ENCODE measurements at regions not wholly inside any gene's neighbourhood (a gene's known extent, or its start where the extent isn't known, plus 50 kb on each side); places are given as distances from the start of the nearest gene placed in this dataset.

DNA sequence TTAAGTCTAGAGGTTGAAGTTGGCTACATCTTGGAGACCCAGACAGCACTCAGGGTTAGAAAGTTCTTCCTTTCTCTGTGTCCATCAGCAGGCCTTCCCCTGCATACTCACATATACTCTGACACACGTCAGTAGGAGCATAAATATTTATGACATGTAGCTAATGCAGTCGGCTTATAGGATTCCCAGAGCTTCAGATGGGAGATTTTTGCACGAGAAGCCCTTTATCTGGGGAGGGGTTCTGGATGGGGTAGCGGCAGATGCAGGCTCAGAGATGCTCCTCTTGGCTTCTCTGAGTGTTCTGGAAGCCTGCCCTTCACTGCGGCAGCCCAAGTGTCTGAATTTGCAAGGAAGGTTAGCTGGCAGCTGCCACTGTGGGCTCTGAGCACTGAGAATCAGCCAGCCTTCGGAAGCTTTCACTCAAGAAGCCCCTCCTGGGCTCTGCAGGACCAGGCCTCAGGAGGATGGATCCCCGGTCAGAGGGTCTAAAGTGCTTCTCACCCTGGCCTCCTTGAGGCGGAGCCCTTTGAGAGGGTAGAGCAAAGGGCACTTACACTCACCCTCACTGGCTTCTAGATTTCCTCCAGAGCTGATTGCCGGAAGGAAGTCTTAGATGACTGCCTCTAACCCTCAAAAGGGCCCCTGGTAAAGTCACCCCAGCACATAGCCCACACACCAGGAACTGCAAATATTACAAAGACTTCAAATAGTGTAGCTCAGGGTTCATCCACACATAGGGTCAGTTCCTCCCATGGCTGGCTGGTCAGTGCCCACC is 68.1 kb upstream of the NFASC start:
- H3K36me3 ChIP-seq = no peaks in the 10 kb centered on the region
- no peak for TF ChIP-seq EP300 (IDR thresholded peaks at IDR 0.05)
- TF ChIP-seq, protein P1, sequence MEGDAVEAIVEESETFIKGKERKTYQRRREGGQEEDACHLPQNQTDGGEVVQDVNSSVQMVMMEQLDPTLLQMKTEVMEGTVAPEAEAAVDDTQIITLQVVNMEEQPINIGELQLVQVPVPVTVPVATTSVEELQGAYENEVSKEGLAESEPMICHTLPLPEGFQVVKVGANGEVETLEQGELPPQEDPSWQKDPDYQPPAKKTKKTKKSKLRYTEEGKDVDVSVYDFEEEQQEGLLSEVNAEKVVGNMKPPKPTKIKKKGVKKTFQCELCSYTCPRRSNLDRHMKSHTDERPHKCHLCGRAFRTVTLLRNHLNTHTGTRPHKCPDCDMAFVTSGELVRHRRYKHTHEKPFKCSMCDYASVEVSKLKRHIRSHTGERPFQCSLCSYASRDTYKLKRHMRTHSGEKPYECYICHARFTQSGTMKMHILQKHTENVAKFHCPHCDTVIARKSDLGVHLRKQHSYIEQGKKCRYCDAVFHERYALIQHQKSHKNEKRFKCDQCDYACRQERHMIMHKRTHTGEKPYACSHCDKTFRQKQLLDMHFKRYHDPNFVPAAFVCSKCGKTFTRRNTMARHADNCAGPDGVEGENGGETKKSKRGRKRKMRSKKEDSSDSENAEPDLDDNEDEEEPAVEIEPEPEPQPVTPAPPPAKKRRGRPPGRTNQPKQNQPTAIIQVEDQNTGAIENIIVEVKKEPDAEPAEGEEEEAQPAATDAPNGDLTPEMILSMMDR (IDR thresholded peaks at IDR 0.05) = no peak
- TF ChIP-seq POLR2A (IDR thresholded peaks at IDR 0.05) = no peak
- DNase-seq (ENCODE audit: low spot score in 2 of 2) = no peak
- no peak overlapping the region for H3K27ac ChIP-seq
- no peak overlapping the region for H3K4me3 ChIP-seq
- 71% methylated on average over 6 to 9 of the region's 9 CpGs for WGBS, 2 donors
- peaks cover 0 to 9% (median 0%) of the 10 kb centered on the region in 4 donors for H3K4me1 ChIP-seq
- H3K9me3 ChIP-seq = no peaks in the 10 kb centered on the region
- no peaks in the 10 kb centered on the region for H3K27me3 ChIP-seq

DNA sequence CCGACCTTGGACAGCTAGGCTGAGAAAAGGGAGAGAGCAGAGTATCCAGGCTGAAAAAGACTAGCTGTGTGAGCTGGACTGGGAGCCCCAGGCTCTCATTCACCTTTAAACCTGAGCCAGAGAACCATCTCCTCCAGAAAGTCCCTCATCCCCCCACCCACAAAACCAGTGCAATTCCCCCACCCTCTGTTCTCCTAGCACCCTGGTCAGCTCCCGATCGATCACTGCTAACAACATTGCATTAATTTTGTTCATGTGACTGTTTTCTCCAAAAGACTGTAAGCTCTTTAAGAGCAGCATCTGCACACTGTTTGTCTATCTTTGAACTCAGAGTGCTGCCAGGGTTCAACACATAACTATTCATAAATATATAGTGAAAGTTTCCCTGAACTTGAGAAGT is 67.1 kb upstream of the NFASC start:
- H3K27ac ChIP-seq = no peak overlapping the region
- TF ChIP-seq POLR2A (IDR thresholded peaks at IDR 0.05) (no peak), EP300 (IDR thresholded peaks at IDR 0.05) (no peak)
- TF ChIP-seq, protein P1 (IDR thresholded peaks at IDR 0.05) = no peak
- 61 to 81% methylated on average over 3 of the region's 3 CpGs for WGBS, 2 donors
- H3K36me3 ChIP-seq = no peaks in the 10 kb centered on the region
- DNase-seq (ENCODE audit: low spot score in 2 of 2) = no peak
- H3K4me3 ChIP-seq = no peak overlapping the region
- peaks cover 0 to 9% (median 0%) of the 10 kb centered on the region in 4 donors for H3K4me1 ChIP-seq
- no peaks in the 10 kb centered on the region for H3K9me3 ChIP-seq
- H3K27me3 ChIP-seq = no peaks in the 10 kb centered on the region

DNA sequence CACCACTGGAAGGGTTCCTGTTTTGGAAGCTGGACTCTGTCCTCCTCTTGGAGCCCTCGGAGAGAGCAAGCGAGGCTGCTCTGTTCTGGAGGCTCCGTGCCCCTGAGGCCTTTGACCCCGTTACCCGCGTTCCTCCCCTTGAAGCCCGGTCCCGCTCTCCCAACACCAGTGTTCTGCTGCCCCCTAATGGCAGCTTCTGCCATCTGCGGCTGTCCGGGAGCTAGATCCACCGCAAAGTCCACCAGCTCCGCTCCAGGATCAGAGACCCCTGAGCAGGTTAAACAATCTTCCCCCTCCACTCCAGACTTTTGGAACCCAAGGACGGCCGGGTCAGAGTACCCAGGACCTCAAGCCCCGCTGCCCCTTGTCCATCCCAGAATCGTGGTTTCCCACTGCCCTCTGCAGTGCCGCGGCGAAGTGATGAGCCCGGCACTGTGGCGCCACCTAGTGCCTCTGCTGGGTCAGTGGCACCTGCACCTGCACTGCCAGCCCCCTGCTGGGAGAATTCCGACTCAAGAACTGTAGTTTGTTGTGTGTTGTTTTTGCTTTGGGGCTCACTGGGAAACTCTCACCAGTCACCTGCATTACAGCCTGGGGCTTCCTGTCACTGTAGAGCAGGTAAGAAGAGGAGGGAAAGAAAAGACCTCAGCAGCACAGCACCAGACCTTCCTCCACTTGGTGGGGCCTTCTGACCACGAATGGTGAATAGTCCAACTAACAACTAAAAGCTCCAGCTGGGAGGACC is 63.5 kb upstream of the NFASC start:
- H3K27ac ChIP-seq = no peak overlapping the region
- DNase-seq (ENCODE audit: low spot score in 2 of 2) = peak; percentile 54 to 80
- H3K27me3 ChIP-seq = no peaks in the 10 kb centered on the region
- peaks cover 0 to 9% (median 0%) of the 10 kb centered on the region in 4 donors for H3K4me1 ChIP-seq
- H3K9me3 ChIP-seq = no peaks in the 10 kb centered on the region
- no peaks in the 10 kb centered on the region for H3K36me3 ChIP-seq
- H3K4me3 ChIP-seq = peak overlapping the region; percentile 17 to 48 (median 35)
- 2 to 8% methylated on average over 23 of the region's 23 CpGs for WGBS, 2 donors
- no peak for TF ChIP-seq POLR2A (IDR thresholded peaks at IDR 0.05)
- TF ChIP-seq, protein P1 (IDR thresholded peaks at IDR 0.05) = peak; percentile 83 to 98 (median 92)

DNA sequence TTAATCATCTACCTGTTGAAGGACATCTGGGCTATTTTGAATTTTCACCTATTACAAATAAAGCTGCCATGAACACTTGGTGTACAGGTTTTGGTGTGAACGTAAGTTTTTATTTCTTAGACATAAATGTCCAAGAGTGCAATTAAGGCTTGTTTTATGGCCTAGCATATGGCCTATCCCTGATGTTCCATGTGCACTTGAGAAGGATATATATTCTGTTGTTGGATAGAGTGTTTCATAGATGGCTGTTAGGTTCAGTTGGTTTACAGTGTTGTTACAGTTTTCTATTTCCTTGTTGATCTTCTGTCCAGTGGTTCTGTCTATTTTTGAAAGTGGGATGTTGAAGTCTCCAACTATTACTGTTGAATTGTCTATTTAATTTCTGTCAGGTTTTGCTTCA is 61.2 kb upstream of the NFASC start:
- Histone ChIP-seq H3K4me3 (no peak overlapping the region), H3K4me1 (peaks cover 0 to 9% (median 0%) of the 10 kb centered on the region in 4 donors), H3K27ac (no peak overlapping the region), H3K27me3 (no peaks in the 10 kb centered on the region), H3K9me3 (no peaks in the 10 kb centered on the region), H3K36me3 (no peaks in the 10 kb centered on the region)
- TF ChIP-seq EP300 (IDR thresholded peaks at IDR 0.05) = no peak
- TF ChIP-seq POLR2A (IDR thresholded peaks at IDR 0.05) = no peak
- TF ChIP-seq, protein P1 (IDR thresholded peaks at IDR 0.05) = no peak
- 83 to 92% methylated on average over 1 of the region's 1 CpG for WGBS, 2 donors
- DNase-seq (ENCODE audit: low spot score in 2 of 2) = no peak

DNA sequence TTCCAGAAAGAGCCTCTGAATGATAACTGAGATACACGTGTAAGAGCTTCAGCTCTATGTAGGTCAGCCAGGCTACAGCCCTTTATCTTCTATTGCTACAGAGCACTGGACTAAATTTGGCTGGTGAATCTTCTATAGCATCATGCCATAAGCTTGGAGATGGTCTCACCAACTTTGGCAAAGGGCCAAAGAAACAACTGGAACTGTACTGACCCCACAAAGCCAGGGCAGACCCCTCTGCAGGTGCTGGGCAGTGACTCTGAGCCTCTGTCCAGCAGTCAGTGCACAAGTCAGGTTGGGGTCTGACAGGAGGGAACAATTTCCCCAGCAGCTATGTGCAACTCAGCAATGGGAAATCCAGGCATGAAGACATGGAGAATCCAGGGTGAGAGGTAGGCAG is 57.8 kb upstream of the NFASC start:
- Histone ChIP-seq H3K4me3 (no peak overlapping the region), H3K27ac (no peak overlapping the region), H3K36me3 (no peaks in the 10 kb centered on the region), H3K27me3 (peaks cover 0 to 10% of the 10 kb centered on the region in 2 donors), H3K9me3 (peaks cover 0 to 4% (median 0%) of the 10 kb centered on the region in 4 donors), H3K4me1 (no peaks in the 10 kb centered on the region)
- TF ChIP-seq, protein P1 (IDR thresholded peaks at IDR 0.05) = no peak
- no peak for TF ChIP-seq POLR2A (IDR thresholded peaks at IDR 0.05)
- no peak for TF ChIP-seq EP300 (IDR thresholded peaks at IDR 0.05)
- no peak for DNase-seq (ENCODE audit: low spot score in 2 of 2)
- 69 to 78% methylated on average over 1 of the region's 1 CpG for WGBS, 2 donors

All from tibial nerve (tissue), 4 donors.